H54 (cell line): ENCODE measurements at regions not wholly inside any gene's neighbourhood (a gene's known extent, or its start where the extent isn't known, plus 50 kb on each side); places are given as distances from the start of the nearest gene placed in this dataset.

ENCODE experiments used
- DNase-seq: peaks from one replicate; pipeline ENCODE4 v3.0.0; 2011; ENCODE audit warnings: low spot score, mixed read lengths; ENCODE audit not compliant: insufficient read length
- FAIRE-seq: peaks from 3 replicates; lab custom pipeline; 2011; peaks lifted over from hg19 to GRCh38; lab: Jason Lieb, UNC
- POLR2A ChIP-seq: IDR thresholded peaks from 2 replicates; pipeline ENCODE4 v1.6.1; 2011; ENCODE audit warnings: low read depth, mild to moderate bottlenecking, low read length

- DNase-seq (no peak), FAIRE-seq (no peak)
- no peak for TF ChIP-seq POLR2A
Measured at GRCh38 chr21:38170704-38171682, 85.8 kb upstream of the KCNJ15 start.

- peak; percentile 44 for DNase-seq
- FAIRE-seq: no peak
- TF ChIP-seq POLR2A: no peak
Measured at GRCh38 chr21:38171723-38172344, 85.0 kb upstream of the KCNJ15 start.

GRCh38 chr21:38173276-38174035, 83.3 kb upstream of the KCNJ15 start:
- no peak for TF ChIP-seq POLR2A
- DNase-seq: no peak
- FAIRE-seq: no peak

- FAIRE-seq: no peak
- TF ChIP-seq POLR2A: no peak
- DNase-seq: no peak
Measured at GRCh38 chr21:38175306-38175705, 81.5 kb upstream of the KCNJ15 start.

- DNase-seq: no peak
- no peak for FAIRE-seq
- no peak for TF ChIP-seq POLR2A
Measured at GRCh38 chr21:38177919-38178652, 78.7 kb upstream of the KCNJ15 start.

- TF ChIP-seq POLR2A: no peak
- no peak for DNase-seq
- FAIRE-seq: no peak
Measured at GRCh38 chr21:38178653-38179470, 77.9 kb upstream of the KCNJ15 start.

- TF ChIP-seq POLR2A: no peak
- no peak for FAIRE-seq
- no peak for DNase-seq
Measured at GRCh38 chr21:38179511-38179910, 77.3 kb upstream of the KCNJ15 start.

GRCh38 chr21:38181096-38181495, 75.7 kb upstream of the KCNJ15 start:
- DNase-seq (no peak), FAIRE-seq (no peak)
- TF ChIP-seq POLR2A: no peak

- FAIRE-seq (no peak), DNase-seq (no peak)
- no peak for TF ChIP-seq POLR2A
Measured at GRCh38 chr21:38182370-38182985, 74.3 kb upstream of the KCNJ15 start.

- FAIRE-seq (no peak), DNase-seq (no peak)
- no peak for TF ChIP-seq POLR2A
Measured at GRCh38 chr21:38183961-38184360, 72.8 kb upstream of the KCNJ15 start.

- FAIRE-seq: no peak
- DNase-seq: no peak
- no peak for TF ChIP-seq POLR2A
Measured at GRCh38 chr21:38186661-38187270, 70.0 kb upstream of the KCNJ15 start.

GRCh38 chr21:38188037-38188436, 68.8 kb upstream of the KCNJ15 start:
- no peak for TF ChIP-seq POLR2A
- FAIRE-seq (no peak), DNase-seq (no peak)
